ENCODE measurements at regions not wholly inside any gene's neighbourhood (a gene's known extent, or its start where the extent isn't known, plus 50 kb on each side); places are given as distances from the start of the nearest gene placed in this dataset.

GRCh38 chr16:5870886-5871691 is 773.5 kb upstream of the EEF2KMT start:
- no peak for DNase-seq

GRCh38 chr16:5867250-5867649 is 769.7 kb upstream of the EEF2KMT start:
- DNase-seq, result no peak

GRCh38 chr16:5865236-5865635 is 767.6 kb upstream of the EEF2KMT start:
- peak in 1 of 2 experiments; percentile 63 for DNase-seq

GRCh38 chr16:5863071-5863606 is 765.5 kb upstream of the EEF2KMT start:
- no peak for DNase-seq

GRCh38 chr16:5862103-5862840 is 764.7 kb upstream of the EEF2KMT start:
- no peak for DNase-seq

- DNase-seq, result no peak
These were observed 763.6 kb upstream of the EEF2KMT start for GRCh38 chr16:5861241-5861640.

- no peak for DNase-seq
These were observed 760.6 kb upstream of the EEF2KMT start for GRCh38 chr16:5858180-5858579.

- no peak for DNase-seq
These were observed 756.4 kb upstream of the EEF2KMT start for GRCh38 chr16:5854027-5854426.

- no peak for DNase-seq
These were observed 754.6 kb upstream of the EEF2KMT start for GRCh38 chr16:5852151-5852550.

- no peak for DNase-seq
These were observed 753.9 kb upstream of the EEF2KMT start for GRCh38 chr16:5851393-5851982.

- DNase-seq, result peak; percentile 29 to 66
These were observed 753.2 kb upstream of the EEF2KMT start for GRCh38 chr16:5850632-5851392.

- no peak for DNase-seq
These were observed 747.5 kb upstream of the EEF2KMT start for GRCh38 chr16:5845046-5845445.

GRCh38 chr16:5841974-5842373 is 744.4 kb upstream of the EEF2KMT start:
- DNase-seq, result no peak

GRCh38 chr16:5838725-5839124 is 741.1 kb upstream of the EEF2KMT start:
- DNase-seq, result no peak

- no peak for DNase-seq
These were observed 740.5 kb upstream of the EEF2KMT start for GRCh38 chr16:5838071-5838470.

- no peak for DNase-seq
These were observed 739.5 kb upstream of the EEF2KMT start for GRCh38 chr16:5837007-5837670.

GRCh38 chr16:5835876-5836275 is 738.3 kb upstream of the EEF2KMT start:
- DNase-seq, result no peak

- no peak for DNase-seq
These were observed 728.7 kb upstream of the EEF2KMT start for GRCh38 chr16:5826332-5826731.

GRCh38 chr16:5820472-5820871 is 722.9 kb upstream of the EEF2KMT start:
- DNase-seq, result no peak

- DNase-seq, result no peak
These were observed 718.1 kb upstream of the EEF2KMT start for GRCh38 chr16:5815570-5816237.

- no peak for DNase-seq
These were observed 703.8 kb upstream of the EEF2KMT start for GRCh38 chr16:5801396-5801795.

GRCh38 chr16:5793556-5793955 is 696.0 kb upstream of the EEF2KMT start:
- DNase-seq, result no peak
